ENCODE measurements at regions not wholly inside any gene's neighbourhood (a gene's known extent, or its start where the extent isn't known, plus 50 kb on each side); places are given as distances from the start of the nearest gene placed in this dataset.
A peak's percentile ranks its signal among the peaks of the same experiment; 100 is the strongest.
"Not testable (repeated sequence)": the region's sequence is repeated elsewhere in the genome, so short reads cannot be mapped to it uniquely, and the experiment has no call there.

- DNase-seq: no peak
Observed at GRCh38 chr1:10914056-10914455, 98.4 kb upstream of the TARDBP start.

GRCh38 chr1:10915594-10915993, 96.9 kb upstream of the TARDBP start:
- no peak for DNase-seq

GRCh38 chr1:10916311-10916710, 96.1 kb upstream of the TARDBP start:
- no peak for DNase-seq

GRCh38 chr1:10916991-10917390, 95.5 kb upstream of the TARDBP start:
- DNase-seq: no peak

- peak; percentile 80 for DNase-seq
Observed at GRCh38 chr1:10917513-10918454, 94.7 kb upstream of the TARDBP start.

GRCh38 chr1:10918531-10918930, 93.9 kb upstream of the TARDBP start:
- DNase-seq: no peak

GRCh38 chr1:10920063-10920626, 92.3 kb upstream of the TARDBP start:
- no peak for DNase-seq

- DNase-seq: not testable (repeated sequence)
Observed at GRCh38 chr1:10922315-10923060, 90.0 kb upstream of the TARDBP start.

GRCh38 chr1:10924030-10924429, 88.4 kb upstream of the TARDBP start:
- DNase-seq: no peak

GRCh38 chr1:10928654-10929053, 83.8 kb upstream of the TARDBP start:
- DNase-seq: no peak

- DNase-seq: no peak
Observed at GRCh38 chr1:10932088-10932487, 80.4 kb upstream of the TARDBP start.

GRCh38 chr1:10934150-10934818, 78.2 kb upstream of the TARDBP start:
- no peak for DNase-seq

GRCh38 chr1:10935246-10935645, 77.2 kb upstream of the TARDBP start:
- peak; percentile 18 for DNase-seq

GRCh38 chr1:10935724-10936123, 76.7 kb upstream of the TARDBP start:
- DNase-seq: no peak

- DNase-seq: peak; percentile 37
Observed at GRCh38 chr1:10936998-10937901, 75.2 kb upstream of the TARDBP start.

- no peak for DNase-seq
Observed at GRCh38 chr1:10938741-10939417, 73.6 kb upstream of the TARDBP start.

GRCh38 chr1:10939654-10940450, 72.6 kb upstream of the TARDBP start:
- no peak for DNase-seq

- DNase-seq: no peak
Observed at GRCh38 chr1:10940451-10940804, 72.0 kb upstream of the TARDBP start.

GRCh38 chr1:10940838-10941237, 71.6 kb upstream of the TARDBP start:
- no peak for DNase-seq

- peak; percentile 65 for DNase-seq
Observed at GRCh38 chr1:10941891-10942541, 70.4 kb upstream of the TARDBP start.
